ENCODE measurements at regions not wholly inside any gene's neighbourhood (a gene's known extent, or its start where the extent isn't known, plus 50 kb on each side); places are given as distances from the start of the nearest gene placed in this dataset.
"Not testable (repeated sequence)": the region's sequence is repeated elsewhere in the genome, so short reads cannot be mapped to it uniquely, and the experiment has no call there.

GRCh38 chr5:148880197-148880596, 53.8 kb downstream of the ADRB2 start:
- DNase-seq = no peak

DNA sequence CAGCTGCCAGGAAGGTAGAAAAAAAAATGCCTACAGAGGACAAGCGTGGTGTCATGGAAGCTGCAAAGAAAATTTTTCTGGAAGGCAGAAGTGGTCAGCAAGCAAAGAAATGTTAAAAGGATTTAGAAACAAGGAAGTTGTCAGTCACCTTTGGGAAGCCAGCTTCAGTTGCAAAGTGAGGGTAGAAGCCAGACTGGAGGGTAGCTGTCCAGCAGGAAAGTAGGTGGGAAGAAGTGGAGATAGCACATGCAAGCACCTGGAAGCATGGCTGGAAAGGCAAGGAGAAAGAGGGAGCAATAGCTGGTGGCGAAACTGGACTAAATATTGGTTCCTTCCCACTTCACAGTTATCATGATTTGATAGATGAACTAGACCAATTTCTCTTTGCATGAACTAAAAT, 54.3 kb downstream of the ADRB2 start:
- no peak for DNase-seq

- DNase-seq = peak; percentile 64
These were observed 55.9 kb downstream of the ADRB2 start for GRCh38 chr5:148882332-148882731.

GRCh38 chr5:148884339-148885020, 58.1 kb downstream of the ADRB2 start:
- DNase-seq = no peak

DNA sequence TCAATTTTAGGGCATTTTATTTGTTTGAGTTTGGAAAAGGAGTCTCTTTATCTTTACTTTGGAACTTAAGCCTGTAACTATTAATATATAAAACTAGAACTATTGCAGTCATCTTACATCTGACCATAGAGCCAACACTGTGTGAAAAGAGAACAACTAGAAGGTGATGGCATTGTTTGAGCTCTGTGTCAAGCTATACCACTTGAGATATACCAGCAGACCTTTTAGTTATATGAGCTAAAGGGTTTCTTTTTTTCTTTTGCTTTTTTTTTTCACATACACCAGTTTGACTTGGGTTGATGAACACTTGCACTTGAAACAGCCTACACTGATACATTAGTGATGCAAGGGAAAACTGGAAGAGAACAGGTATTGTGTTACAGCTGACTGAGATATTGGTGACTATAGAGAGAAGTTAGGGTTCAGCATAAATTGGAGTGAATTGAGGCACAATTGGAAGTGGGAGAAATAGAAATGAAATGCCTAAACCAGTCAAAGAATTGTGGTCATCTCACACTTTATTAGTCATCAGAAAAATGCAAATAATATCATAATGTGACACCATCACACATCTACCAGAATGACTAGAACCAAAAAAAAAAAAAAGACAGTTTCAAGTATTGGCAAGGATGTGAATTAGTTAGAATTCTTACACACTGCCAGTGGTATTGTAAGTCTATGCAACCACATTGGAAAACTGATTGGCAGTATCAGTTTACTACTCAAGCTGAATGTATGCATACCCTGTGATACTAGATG, 60.9 kb downstream of the ADRB2 start:
- no peak for DNase-seq

DNA sequence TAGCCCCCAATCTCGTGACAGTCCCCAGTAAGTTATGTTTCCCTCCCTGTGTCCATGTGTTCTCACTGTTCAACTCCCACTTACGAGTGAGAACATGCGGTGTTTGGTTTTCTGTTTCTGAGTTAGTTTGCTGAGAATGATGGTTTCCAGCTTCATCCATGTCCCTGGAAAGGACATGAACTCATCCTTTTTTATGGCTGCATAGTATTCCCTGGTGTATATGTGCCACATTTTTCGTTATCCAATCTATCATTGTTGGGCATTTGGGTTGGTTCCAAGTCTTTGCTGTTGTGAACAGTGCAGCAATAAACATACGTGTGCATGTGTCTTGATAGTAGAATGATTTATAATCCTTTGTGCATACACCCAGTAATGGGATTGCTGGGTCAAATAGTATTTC, 63.5 kb downstream of the ADRB2 start:
- not testable (repeated sequence) for DNase-seq

- DNase-seq = not testable (repeated sequence)
These were observed 69.0 kb downstream of the ADRB2 start for GRCh38 chr5:148895441-148895840.

DNA sequence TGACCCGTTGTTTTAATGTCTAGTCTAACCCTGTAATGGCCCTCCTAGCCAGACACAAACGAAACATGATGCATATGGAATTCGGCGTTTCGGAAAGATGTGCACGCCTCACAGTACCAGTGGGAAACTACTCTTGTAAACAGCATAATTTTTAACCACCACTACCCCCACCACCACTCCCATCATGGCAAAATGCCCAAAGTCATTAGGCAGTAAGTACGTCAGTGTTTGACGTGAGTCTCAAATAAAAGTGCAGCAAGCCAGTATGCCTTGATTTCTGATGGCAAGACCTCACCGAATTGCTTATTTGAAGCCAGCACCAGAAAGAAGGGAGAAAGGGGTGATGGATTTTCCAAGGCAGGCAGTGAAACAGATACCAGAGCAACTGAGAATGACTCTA, 71.4 kb downstream of the ADRB2 start:
- no peak for DNase-seq

GRCh38 chr5:148898413-148899075, 72.1 kb downstream of the ADRB2 start:
- no peak for DNase-seq

- no peak for DNase-seq
These were observed 73.6 kb downstream of the ADRB2 start for GRCh38 chr5:148899993-148900392.

DNA sequence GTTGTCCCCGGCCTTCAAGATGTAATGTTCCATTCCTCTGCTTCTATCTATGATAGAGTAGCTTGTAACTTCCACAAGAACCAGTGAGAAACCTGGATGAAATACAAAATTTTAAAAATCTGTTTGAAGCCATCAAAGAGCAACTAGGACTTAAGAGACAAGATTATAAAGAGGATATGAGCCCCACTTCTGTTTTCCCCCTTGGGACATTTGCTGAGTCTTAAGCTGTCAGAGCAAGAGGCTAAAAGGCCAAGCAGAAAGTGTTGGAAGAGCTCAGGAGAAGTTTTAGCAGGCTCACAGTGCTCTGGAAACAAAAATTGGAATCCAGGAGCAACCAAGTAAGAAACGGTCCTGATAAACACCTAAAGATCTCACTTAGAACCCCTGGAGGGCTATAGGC, 76.1 kb downstream of the ADRB2 start:
- DNase-seq = no peak

GRCh38 chr5:148903587-148903986, 77.2 kb downstream of the ADRB2 start:
- no peak for DNase-seq

DNA sequence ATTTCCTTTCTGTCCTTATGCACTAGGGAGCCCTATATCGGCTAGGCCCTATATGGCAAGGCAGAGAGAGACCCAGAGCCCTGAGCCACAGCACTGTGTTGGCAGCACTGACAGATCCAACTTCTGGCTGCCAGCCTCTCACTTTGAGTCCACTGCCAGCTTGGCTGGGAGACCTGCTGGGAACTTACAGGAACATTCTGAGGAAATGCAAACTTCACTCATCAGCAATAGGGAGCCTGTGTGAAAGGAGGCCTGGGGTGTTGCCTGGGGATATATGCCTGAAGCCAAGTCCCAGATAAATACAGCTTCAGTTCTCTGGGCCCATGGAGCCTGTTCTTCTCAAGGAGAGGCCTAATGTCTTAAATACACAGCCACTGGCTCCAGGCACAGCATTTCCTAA, 78.0 kb downstream of the ADRB2 start:
- no peak for DNase-seq

DNA sequence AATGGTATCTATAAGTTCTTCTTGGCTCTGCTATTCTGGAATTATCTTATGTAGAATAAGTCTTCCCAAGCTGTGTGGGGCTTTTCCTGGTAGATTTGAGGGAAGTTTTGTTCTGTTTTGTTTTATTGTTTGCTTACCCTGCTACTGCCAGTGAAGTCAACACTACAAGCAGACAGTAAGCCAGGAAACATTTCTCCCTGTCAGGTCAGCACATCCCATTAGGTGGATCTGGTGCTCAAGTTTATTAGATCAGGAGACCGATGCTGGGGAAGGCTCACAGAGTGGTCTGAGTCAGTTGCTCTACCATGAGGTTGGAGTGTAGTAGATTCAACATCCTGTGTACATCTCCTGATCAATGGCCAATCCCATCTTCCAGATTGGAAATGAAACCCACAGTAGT, 79.1 kb downstream of the ADRB2 start:
- no peak for DNase-seq

DNA sequence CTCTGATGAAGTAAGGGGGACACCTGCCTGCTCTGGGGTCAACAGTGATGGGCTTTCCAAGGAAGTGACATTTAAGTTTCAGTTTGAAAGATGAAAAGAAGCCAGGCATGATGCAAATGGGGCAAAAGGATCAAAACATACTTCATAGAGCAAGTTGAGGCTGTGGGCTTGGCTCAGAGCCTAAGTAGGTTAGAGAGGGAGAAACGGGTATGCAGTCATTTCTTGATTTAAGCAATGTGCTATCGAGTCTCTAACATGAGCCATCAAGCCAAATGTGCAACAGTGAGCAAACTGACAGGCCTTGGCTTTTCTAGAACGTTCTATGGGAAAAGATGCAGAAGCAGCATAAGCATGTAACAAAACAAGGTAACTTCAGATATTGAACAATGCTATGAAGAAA, 80.6 kb downstream of the ADRB2 start:
- no peak for DNase-seq

DNA sequence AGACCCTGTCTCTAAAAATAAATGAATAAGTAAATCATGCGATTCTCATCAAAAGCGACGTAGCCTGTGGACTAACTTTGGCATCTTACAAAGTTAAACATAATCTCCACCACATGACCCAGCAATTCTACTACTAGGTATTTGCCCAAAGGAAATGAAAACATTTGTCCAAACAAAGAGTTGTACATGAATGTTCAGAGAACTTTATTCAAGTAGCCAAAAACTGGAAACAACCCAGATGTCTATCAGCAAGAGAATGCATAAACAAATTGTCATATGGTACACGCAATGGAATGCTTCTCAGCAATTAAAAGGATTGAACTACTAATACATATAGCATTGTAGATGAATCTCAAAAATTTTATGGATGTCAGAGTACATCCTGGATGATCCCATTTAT, 82.6 kb downstream of the ADRB2 start:
- no peak for DNase-seq

DNA sequence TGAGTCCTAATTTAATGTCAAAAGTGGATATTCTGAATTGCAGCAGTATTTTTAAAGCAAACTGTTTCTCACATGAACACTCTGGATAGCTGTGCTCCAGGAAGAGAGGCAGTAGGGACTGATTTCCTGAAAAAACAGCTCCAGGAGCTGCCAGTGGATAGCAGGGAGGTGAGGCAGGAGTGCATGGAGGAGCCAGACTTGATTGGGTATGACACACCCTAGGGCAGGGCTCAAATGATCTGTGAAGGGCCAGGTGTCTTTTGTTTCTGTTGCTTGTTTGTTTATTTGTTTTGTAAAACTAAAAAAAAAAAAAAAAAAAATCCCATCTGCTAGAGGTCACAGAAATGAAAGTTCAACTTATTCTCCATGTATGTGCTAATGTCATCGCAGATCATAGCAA, 83.4 kb downstream of the ADRB2 start:
- no peak for DNase-seq

- no peak for DNase-seq
These were observed 83.8 kb downstream of the ADRB2 start for GRCh38 chr5:148910216-148910615.

- DNase-seq = peak; percentile 29
These were observed 84.4 kb downstream of the ADRB2 start for GRCh38 chr5:148910686-148911361.

GRCh38 chr5:148911386-148911785, 85.0 kb downstream of the ADRB2 start:
- DNase-seq = no peak

DNA sequence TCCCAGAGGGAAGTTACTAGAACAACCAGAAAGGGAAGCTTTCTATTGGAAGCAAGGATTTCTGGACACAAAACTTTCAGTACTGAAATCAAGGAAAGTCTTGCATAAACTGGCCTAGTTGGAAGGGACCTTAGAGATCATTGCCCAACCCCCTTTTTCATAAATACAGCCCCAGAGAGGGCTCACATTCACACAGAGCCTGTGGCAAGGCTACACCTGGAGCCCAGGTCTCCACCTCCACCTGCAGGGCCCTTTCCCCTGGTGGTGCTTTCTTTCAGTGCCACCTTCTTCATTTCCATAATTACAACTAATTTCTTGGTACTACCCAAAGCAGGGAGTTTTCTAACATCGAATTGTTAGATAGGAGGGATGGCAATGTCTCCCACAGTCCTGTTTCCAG, 85.7 kb downstream of the ADRB2 start:
- DNase-seq = no peak

- no peak for DNase-seq
These were observed 86.4 kb downstream of the ADRB2 start for GRCh38 chr5:148912714-148913398.

DNA sequence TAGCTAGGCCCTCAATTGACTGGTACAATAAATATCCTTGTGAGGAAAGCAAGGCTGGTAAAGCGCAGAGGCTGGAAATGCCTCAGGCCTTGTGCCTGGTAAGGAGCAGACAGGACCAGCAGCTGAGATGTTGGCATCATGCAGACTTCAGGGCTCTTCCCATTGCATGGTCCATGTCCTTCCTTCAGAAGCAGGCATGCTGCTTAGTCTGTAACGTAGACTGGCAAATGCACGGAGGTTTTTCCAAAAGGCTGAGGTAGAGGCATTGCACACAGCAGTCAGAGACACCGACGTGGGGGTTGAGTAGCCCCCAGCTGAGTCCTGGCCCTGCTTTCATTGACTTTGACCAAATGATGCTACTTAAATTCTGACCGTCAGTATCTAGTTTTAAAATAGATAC, 87.1 kb downstream of the ADRB2 start:
- no peak for DNase-seq
